ENCODE measurements at regions not wholly inside any gene's neighbourhood (a gene's known extent, or its start where the extent isn't known, plus 50 kb on each side); places are given as distances from the start of the nearest gene placed in this dataset.
"Not testable (repeated sequence)": the region's sequence is repeated elsewhere in the genome, so short reads cannot be mapped to it uniquely, and the experiment has no call there.

DNA sequence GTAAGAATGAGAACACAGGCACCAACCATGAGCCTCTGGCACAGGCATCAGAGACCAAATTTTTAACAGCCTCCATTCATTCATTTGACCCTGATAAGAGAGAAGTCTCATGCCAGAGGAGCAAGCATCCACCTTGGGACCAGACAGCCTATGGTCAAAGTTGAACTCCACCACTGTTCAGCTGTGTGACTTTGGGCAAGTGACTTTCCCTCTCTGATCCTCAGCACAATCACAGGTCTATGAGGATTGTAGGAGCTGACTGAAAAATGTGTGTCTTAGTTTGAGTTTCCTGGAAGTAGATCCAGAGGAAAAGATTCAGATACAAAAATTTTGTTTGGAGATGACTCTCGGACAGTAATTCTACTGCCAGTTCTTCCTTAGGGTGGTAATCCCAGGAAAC is 645.1 kb upstream of the DEFB115 start:
- ChIA-PET CTCF (no interaction called here), POLR2A (ENCODE audit: unreplicated experiment) (no interaction called here)
- BruUV-seq (replicated peaks) = no TSS peak
- H4K20me1 ChIP-seq (ENCODE audit: insufficient read depth, low read length) = no peaks in the 10 kb centered on the region
- DNase-seq = no peak
- H3K4ac ChIP-seq (ENCODE audit: low read depth, low read length) = no peak overlapping the region
- TF ChIP-seq RFX5 (IDR thresholded peaks at IDR 0.05; ENCODE audit: low read depth, low read length) = no peak
- TF ChIP-seq, protein P1, sequence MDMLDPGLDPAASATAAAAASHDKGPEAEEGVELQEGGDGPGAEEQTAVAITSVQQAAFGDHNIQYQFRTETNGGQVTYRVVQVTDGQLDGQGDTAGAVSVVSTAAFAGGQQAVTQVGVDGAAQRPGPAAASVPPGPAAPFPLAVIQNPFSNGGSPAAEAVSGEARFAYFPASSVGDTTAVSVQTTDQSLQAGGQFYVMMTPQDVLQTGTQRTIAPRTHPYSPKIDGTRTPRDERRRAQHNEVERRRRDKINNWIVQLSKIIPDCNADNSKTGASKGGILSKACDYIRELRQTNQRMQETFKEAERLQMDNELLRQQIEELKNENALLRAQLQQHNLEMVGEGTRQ (IDR thresholded peaks at IDR 0.05; ENCODE audit: low read depth, low read length) = no peak
- TF ChIP-seq MAFK (IDR thresholded peaks at IDR 0.05; ENCODE audit: low read depth, low read length) = no peak
- no peak for TF ChIP-seq SMC3 (IDR thresholded peaks at IDR 0.05; ENCODE audit: low read depth, low read length)
- TF ChIP-seq, protein P2, sequence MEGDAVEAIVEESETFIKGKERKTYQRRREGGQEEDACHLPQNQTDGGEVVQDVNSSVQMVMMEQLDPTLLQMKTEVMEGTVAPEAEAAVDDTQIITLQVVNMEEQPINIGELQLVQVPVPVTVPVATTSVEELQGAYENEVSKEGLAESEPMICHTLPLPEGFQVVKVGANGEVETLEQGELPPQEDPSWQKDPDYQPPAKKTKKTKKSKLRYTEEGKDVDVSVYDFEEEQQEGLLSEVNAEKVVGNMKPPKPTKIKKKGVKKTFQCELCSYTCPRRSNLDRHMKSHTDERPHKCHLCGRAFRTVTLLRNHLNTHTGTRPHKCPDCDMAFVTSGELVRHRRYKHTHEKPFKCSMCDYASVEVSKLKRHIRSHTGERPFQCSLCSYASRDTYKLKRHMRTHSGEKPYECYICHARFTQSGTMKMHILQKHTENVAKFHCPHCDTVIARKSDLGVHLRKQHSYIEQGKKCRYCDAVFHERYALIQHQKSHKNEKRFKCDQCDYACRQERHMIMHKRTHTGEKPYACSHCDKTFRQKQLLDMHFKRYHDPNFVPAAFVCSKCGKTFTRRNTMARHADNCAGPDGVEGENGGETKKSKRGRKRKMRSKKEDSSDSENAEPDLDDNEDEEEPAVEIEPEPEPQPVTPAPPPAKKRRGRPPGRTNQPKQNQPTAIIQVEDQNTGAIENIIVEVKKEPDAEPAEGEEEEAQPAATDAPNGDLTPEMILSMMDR (conservative IDR thresholded peaks at IDR 0.05; ENCODE audit: low read depth, low read length) = no peak
- no peak for TF ChIP-seq MAZ (IDR thresholded peaks at IDR 0.05; ENCODE audit: borderline replicate concordance, low read depth, low read length)
- no peak for TF ChIP-seq RCOR1 (IDR thresholded peaks at IDR 0.05; ENCODE audit: insufficient replicate concordance, low read length)
- no CpG with 5 or more reads among the region's 1 CpG for WGBS, 2 experiments (ENCODE audit: extremely low coverage in 2 of 2, insufficient read length in 1 of 2)
- no peak overlapping the region for H2AK9ac ChIP-seq (replicated peaks; ENCODE audit: low read depth, low read length, poor library complexity)
- no peak overlapping the region for H3K56ac ChIP-seq (ENCODE audit: extremely low read depth, insufficient read depth, low read length)
- H3K4me1 ChIP-seq (ENCODE audit: control insufficient read depth, insufficient read depth, low read length) = no peaks in the 10 kb centered on the region
- no peak for ATAC-seq (ENCODE audit: low read depth)
- H4K5ac ChIP-seq (ENCODE audit: low read depth, low read length) = no peak overlapping the region
- no peak overlapping the region for H2BK5ac ChIP-seq (ENCODE audit: low read depth, low read length, poor library complexity, severe bottlenecking)
- in situ Hi-C loops (cut with MboI; ENCODE audit: low sequenced_read_pairs) (no loop called here), intact Hi-C loops (cut with micrococcal nuclease) (no loop called here), dilution Hi-C loops (cut with HindIII; ENCODE audit: low sequenced_read_pairs, unreplicated experiment) (no loop called here)
- H3K9ac ChIP-seq (ENCODE audit: low read depth, low read length) = no peak overlapping the region
- peaks cover 46% of the 10 kb centered on the region for H3K9me3 ChIP-seq (ENCODE audit: control insufficient read depth, insufficient read depth, low read length)
- H3K27me3 ChIP-seq (ENCODE audit: control insufficient read depth, insufficient read depth, low read length) = no peaks in the 10 kb centered on the region
- H3K36me3 ChIP-seq (ENCODE audit: control insufficient read depth, insufficient read depth, low read length) = no peaks in the 10 kb centered on the region
- no peak overlapping the region for H3K14ac ChIP-seq (replicated peaks; ENCODE audit: low read depth, low read length)
- H2BK20ac ChIP-seq (ENCODE audit: low read depth, low read length) = no peak overlapping the region
- no peak overlapping the region for H2AFZ ChIP-seq (replicated peaks; ENCODE audit: low read length, poor library complexity)
- no peak overlapping the region for H3K27ac ChIP-seq (ENCODE audit: insufficient read depth, low read length)
- no peak overlapping the region for H3K4me3 ChIP-seq (ENCODE audit: insufficient read depth, low read depth, low read length)
- no peaks in the 10 kb centered on the region for H3K9me1 ChIP-seq (ENCODE audit: insufficient read depth, low read length)
- H3K23ac ChIP-seq (ENCODE audit: low read depth, low read length) = no peak overlapping the region
- H2BK15ac ChIP-seq (ENCODE audit: low read depth, low read length) = no peak overlapping the region
- H2BK120ac ChIP-seq (ENCODE audit: low read depth, low read length) = no peak overlapping the region
- H4K91ac ChIP-seq (ENCODE audit: insufficient read depth, low read depth, low read length) = no peak overlapping the region
- no peaks in the 10 kb centered on the region for H3K79me1 ChIP-seq (ENCODE audit: low read depth in 1 of 2, low read length in 2 of 2)
- H4K8ac ChIP-seq (ENCODE audit: low read depth in 2 of 2, low read length in 2 of 2) = no peak overlapping the region
- H3K4me2 ChIP-seq (ENCODE audit: low read depth, low read length) = no peak overlapping the region
- H3K18ac ChIP-seq (ENCODE audit: low read depth, low read length) = no peak overlapping the region
- no peak overlapping the region for H2AK5ac ChIP-seq (ENCODE audit: low read depth, low read length)

DNA sequence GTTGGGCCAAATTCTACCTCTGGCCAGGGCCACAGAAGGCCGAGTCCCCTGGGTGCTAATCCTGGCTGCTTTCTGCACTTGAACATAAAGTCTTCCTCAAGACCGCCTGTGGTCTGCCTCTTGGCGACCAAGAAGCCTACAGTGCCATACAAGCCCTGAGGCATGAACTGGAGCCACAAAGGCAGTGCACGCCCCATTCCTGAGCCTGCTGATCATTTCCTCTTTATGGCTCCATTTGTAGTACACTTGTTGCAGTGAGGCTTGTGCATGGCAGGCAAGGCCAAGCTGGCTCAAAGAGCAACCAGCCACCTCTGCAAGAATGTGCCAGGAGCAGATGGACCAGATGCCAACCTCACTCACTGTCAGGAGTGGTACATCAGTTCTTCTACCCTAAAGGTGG is 636.1 kb upstream of the DEFB115 start:
- H2AK5ac ChIP-seq (ENCODE audit: low read depth, low read length); H3K27me3 ChIP-seq (ENCODE audit: control insufficient read depth, insufficient read depth, low read length); H3K4me1 ChIP-seq (ENCODE audit: control insufficient read depth, insufficient read depth, low read length); H2BK15ac ChIP-seq (ENCODE audit: low read depth, low read length); H3K36me3 ChIP-seq (ENCODE audit: control insufficient read depth, insufficient read depth, low read length); H3K4me3 ChIP-seq (ENCODE audit: insufficient read depth, low read depth, low read length); H3K4me2 ChIP-seq (ENCODE audit: low read depth, low read length); POLR2A ChIA-PET (ENCODE audit: unreplicated experiment); H4K20me1 ChIP-seq (ENCODE audit: insufficient read depth, low read length); H3K27ac ChIP-seq (ENCODE audit: insufficient read depth, low read length); H4K8ac ChIP-seq (ENCODE audit: low read depth in 2 of 2, low read length in 2 of 2); H3K14ac ChIP-seq (replicated peaks; ENCODE audit: low read depth, low read length); H2BK120ac ChIP-seq (ENCODE audit: low read depth, low read length); H3K23ac ChIP-seq (ENCODE audit: low read depth, low read length); in situ Hi-C loops (cut with MboI; ENCODE audit: low sequenced_read_pairs); DNase-seq; H3K9ac ChIP-seq (ENCODE audit: low read depth, low read length); H3K4ac ChIP-seq (ENCODE audit: low read depth, low read length); H2AFZ ChIP-seq (replicated peaks; ENCODE audit: low read length, poor library complexity); H4K91ac ChIP-seq (ENCODE audit: insufficient read depth, low read depth, low read length); ATAC-seq (ENCODE audit: low read depth); H3K18ac ChIP-seq (ENCODE audit: low read depth, low read length); H3K56ac ChIP-seq (ENCODE audit: extremely low read depth, insufficient read depth, low read length); BruUV-seq (replicated peaks); H4K5ac ChIP-seq (ENCODE audit: low read depth, low read length); H3K9me1 ChIP-seq (ENCODE audit: insufficient read depth, low read length); H2AK9ac ChIP-seq (replicated peaks; ENCODE audit: low read depth, low read length, poor library complexity); CTCF ChIA-PET; H2BK20ac ChIP-seq (ENCODE audit: low read depth, low read length); H2BK5ac ChIP-seq (ENCODE audit: low read depth, low read length, poor library complexity, severe bottlenecking); dilution Hi-C loops (cut with HindIII; ENCODE audit: low sequenced_read_pairs, unreplicated experiment); intact Hi-C loops (cut with micrococcal nuclease); H3K79me1 ChIP-seq (ENCODE audit: low read depth in 1 of 2, low read length in 2 of 2): not testable (repeated sequence)
- H3K9me3 ChIP-seq (ENCODE audit: control insufficient read depth, insufficient read depth, low read length) = peaks cover 14% of the 10 kb centered on the region
- 40% methylated on average over 1 of the region's 4 CpGs; no CpG with 5 or more reads in 1 of the 2 experiments for WGBS, 2 experiments (ENCODE audit: extremely low coverage in 2 of 2, insufficient read length in 1 of 2)
